ENCODE measurements at regions not wholly inside any gene's neighbourhood (a gene's known extent, or its start where the extent isn't known, plus 50 kb on each side); places are given as distances from the start of the nearest gene placed in this dataset.
"Not testable (repeated sequence)": the region's sequence is repeated elsewhere in the genome, so short reads cannot be mapped to it uniquely, and the experiment has no call there.

DNA sequence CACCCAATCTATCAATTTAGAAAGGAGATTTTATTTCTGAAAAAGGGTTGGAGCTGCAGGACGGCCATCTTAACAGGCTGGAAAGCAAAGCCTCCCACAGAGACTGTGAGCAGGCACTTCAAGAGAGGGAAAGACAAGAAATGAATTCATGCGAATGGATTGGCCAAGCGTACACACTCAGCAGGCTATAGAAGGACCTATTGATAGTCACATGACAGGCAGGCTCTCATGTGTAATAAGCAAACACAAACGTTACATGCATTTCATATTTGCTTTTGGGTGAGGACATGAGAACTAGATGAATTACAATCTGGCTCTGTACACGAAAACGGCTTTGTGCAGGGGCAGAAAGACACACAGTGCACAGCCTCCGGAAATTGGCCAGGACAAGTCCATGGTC, 83.9 kb upstream of the GOLGA6L6 start:
- DNase-seq (ENCODE audit: low read depth in 2 of 3, low spot score in 1 of 3): not testable (repeated sequence)

DNA sequence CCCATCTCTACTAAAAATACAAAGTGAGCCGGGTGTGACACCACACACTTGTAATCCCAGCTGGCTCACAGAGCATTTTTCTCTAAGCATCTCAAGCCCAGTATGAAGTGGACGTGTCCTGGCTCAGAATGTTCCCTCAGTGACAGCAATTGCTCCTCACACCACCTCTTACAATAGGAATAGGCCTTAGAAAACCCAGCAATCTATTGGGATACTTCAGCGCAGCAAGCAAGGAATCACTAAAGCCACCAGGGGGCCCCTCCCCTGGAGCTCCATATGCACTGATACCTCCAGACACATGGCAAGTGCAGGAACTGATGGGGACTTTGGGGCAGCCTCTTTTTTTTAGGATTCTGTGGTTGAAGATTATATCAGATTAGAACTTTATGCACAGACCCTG, 82.5 kb upstream of the GOLGA6L6 start:
- DNase-seq (ENCODE audit: low read depth in 2 of 3, low spot score in 1 of 3): not testable (repeated sequence)

DNA sequence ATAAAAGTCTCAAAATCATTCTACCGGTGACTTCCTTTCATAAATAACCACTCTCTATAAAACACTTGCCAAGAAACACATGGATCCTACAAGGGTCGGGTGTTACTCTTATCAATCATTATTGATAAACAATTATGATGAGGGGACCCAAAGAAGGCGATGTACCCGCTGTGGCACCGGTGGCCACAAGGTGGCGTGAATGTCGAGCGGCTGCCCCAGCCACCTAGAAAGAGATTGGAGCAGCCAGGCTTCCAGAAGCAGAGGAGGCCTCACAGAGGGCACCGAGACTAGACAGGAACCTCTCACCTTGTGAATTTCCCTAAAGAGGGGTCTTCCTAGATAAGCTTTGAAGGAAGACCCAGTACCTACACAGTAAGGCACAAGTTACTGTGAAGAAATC, 80.5 kb upstream of the GOLGA6L6 start:
- not testable (repeated sequence) for DNase-seq (ENCODE audit: low read depth in 2 of 3, low spot score in 1 of 3)

DNA sequence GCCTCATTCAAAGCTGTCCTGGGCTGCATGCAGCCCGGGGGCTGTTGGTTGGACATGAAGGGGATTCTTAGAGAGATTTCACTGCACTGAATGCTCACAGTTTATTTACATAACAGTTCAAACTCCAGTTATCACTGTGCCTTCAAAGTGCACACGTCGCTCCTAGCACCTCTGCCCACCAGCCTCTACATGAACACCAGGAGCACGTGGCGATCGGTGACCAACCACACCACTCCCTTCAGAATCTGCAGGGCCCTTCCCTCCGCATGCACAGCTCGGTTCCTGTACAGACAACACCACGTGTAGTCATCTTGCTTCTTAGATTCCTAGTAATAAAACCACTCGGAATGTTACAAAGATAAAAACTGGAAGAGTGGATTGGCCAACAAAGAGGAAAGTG, 72.9 kb upstream of the GOLGA6L6 start:
- DNase-seq (ENCODE audit: low read depth in 2 of 3, low spot score in 1 of 3): not testable (repeated sequence)

DNA sequence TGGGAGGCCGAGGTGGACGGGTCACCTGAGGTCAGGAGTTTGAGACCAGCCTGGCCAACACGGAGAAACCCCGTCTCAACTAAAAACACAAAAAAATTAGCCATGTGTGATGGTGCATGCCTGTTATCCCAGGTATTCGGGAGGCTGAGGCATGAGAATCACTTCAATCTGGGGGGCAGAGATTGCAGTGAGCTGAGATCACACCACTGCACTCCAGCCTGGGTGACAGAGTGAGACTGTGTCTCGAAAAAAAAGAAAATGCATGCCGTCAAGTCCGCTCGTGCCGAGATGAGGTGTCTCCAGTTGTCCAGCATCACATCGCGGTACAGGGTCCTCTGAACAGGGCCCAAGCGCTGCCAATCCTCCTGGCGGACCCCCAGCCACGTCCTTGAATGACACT, 71.2 kb upstream of the GOLGA6L6 start:
- not testable (repeated sequence) for DNase-seq (ENCODE audit: low read depth in 2 of 3, low spot score in 1 of 3)

DNA sequence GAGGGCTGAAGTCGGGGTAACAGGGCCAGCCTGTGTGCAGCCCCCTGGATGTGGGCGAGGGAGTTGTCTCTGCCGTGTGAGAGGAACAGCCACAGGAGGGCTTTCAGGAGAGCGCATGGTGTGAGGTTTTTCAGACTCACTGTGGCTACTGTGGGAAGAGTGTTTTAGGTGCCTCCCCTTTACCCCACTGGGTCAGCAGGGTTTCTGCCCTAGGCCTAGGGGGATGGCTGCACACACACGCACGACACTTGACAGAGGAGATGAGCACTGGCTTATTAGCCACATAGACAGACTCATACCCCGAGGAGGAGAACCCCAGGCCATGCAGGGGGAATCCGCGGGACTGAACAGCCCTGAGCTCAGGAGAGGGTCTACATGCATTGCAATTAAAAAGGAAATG, 70.8 kb upstream of the GOLGA6L6 start:
- not testable (repeated sequence) for DNase-seq (ENCODE audit: low read depth in 2 of 3, low spot score in 1 of 3)

DNA sequence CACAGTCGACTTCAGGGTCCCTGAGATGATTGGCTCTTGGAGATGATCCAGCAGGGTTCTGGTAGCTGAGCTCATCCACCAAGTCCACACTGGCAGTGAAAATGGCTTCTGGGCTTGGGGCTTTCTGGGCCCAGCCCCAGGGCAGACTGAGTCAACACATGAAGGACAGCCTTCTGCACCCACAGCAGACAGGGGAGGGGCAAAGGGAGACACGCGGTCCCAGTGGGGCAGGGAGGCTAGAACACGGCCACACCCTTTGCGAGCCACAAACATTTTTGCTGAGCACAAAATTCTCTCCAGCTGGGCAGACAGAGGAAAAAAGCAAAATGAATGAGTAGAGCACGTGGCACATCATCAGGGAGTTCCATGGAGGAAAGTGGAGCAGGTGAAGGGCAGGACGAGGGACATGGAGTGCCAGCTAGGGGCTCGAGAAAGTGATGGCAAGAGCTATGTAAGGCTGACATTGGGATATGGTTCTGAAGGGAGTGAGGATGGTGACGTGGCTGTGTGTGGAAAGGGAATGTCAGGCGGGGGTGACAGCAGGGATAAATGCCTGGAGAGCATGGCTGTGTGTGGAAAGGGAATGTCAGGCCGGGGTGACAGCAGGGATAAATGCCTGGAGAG, 70.2 kb upstream of the GOLGA6L6 start:
- DNase-seq (ENCODE audit: low read depth in 2 of 3, low spot score in 1 of 3): not testable (repeated sequence)

DNA sequence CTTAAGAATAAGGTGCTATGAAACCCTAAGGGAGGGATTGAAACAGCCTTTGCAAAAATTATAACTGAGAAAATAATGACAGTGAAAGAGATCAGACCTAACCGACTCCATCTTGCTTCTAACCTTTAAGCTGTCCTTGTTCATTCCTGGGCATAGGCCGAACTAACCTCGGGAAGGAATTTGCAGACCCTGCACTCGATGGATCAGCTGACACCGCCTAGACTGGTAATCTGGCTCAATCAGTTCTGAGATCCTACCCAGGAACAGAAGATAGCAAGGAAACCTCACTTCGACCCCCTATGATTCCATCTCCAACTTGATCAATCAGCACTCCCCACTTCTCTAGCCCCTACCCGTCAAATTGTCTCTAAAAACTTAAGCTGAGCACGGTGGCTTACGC, 66.6 kb upstream of the GOLGA6L6 start:
- not testable (repeated sequence) for DNase-seq (ENCODE audit: low read depth in 2 of 3, low spot score in 1 of 3)

DNA sequence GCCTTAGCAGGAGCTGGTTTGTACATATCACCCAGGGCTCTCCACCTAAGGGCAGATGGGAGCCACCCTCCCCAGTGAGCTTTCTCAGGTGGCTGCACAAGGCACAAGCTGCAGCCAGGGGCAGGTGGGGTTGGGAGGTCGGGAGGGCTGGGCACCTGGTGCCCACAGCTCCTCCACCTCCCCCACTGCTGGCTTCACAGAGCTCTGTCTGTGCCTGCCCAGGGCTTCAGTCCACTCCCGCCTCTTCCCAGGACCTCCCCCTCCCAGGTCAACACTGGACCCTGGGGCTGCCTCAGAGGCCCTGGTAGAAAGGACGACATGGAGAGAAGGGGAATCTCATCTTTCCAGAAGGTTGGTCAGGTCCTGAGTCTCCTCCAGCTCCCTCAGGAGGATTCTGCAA, 55.6 kb upstream of the GOLGA6L6 start:
- not testable (repeated sequence) for DNase-seq (ENCODE audit: low read depth in 2 of 3, low spot score in 1 of 3)

DNA sequence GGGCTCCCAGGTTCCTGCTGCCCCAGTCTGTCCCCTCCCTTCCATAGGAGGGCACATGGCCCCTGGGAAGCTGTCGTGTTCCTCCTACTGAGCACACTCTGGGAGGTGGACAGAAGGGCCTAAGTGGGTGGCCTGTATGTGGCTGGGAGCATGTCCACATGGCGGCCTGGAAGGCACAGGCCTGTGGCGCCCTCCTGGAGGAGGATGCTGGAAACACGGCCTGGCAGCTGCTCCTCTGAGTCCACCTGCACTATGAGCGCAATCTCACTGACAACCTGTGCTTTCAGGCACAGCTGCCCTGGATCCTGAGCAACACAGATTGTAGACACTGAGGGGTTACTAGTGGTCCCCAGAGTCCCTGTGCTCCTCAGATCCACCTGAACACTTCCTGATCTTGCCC, 52.6 kb upstream of the GOLGA6L6 start:
- not testable (repeated sequence) for DNase-seq (ENCODE audit: low read depth in 2 of 3, low spot score in 1 of 3)

DNA sequence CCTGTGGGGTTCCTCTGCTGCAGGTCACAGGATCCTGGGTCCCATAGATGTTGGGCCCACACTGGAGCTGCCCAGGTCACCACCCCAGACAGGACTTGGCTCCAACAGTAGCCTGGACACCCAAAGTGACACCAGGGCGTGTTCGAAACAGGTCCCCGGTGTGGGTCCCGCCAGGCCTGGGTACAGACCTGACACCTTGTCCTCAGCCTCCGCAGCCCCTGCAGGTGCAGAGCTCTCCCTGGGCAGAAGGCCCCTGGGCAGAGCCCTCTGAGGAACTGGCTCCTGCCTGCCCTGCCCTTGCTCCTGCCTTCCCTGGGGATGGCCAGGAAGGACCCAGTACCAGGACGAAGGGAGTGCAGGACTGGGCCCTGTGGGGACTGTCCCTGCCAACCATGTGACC, 50.3 kb upstream of the GOLGA6L6 start:
- not testable (repeated sequence) for DNase-seq (ENCODE audit: low read depth in 2 of 3, low spot score in 1 of 3)

All from stimulated activated CD4-positive, alpha-beta T cell treated with anti-CD3 and anti-CD28 coated beads, Interleukin-12 subunit alpha, Interleukin-12 subunit beta, amount 100 ng/mL, for 48 hours (primary cell).